Right lobe of liver (tissue), 6 donors: ENCODE measurements at regions not wholly inside any gene's neighbourhood (a gene's known extent, or its start where the extent isn't known, plus 50 kb on each side); places are given as distances from the start of the nearest gene placed in this dataset.
"Not testable (repeated sequence)": the region's sequence is repeated elsewhere in the genome, so short reads cannot be mapped to it uniquely, and the experiment has no call there.

Experiments
- ATAC-seq, 4 donors: fragments of 200-7000 bp; cut with Tn5 transposase; one replicate each; pipeline ENCODE4 v1.9.1; 2020; ENCODE audit warnings: mild to moderate bottlenecking in 4 of 4, moderate library complexity in 4 of 4
- DNase-seq, 3 donors: peaks; one replicate each; pipeline ENCODE4 v3.0.0-alpha.2; 2020
- H3K27ac ChIP-seq, 3 donors: fragments of 200-600 bp; one replicate each; pipeline ENCODE4 v1.8.0; 2022
- H3K27me3 ChIP-seq, 2 donors: fragments of 200-600 bp; one replicate each; pipeline ENCODE4 v1.8.0; 2022
- H3K36me3 ChIP-seq, 4 donors: fragments of 200-600 bp; sonication (generic) in 1 of 4; one replicate each; pipeline versions ENCODE4 v1.5.1 to v1.8.0; 2017 to 2022; ENCODE audit warnings: control low read depth in 1 of 4
- H3K4me1 ChIP-seq, 4 donors: fragments of 200-600 bp; sonication (generic) in 1 of 4; one replicate each; pipeline versions ENCODE4 v1.5.1 to v1.8.0; 2017 to 2022; ENCODE audit warnings: control low read depth in 1 of 4
- H3K4me3 ChIP-seq, 3 donors: fragments of 200-600 bp; one replicate each; pipeline ENCODE4 v1.8.0; 2022
- H3K9me3 ChIP-seq, 4 donors: fragments of 200-600 bp; sonication (generic) in 1 of 4; one replicate each; pipeline versions ENCODE4 v1.5.1 to v1.8.0; 2017 to 2022; ENCODE audit warnings: control low read depth in 1 of 4
- CTCF ChIP-seq, 4 donors: fragments of 200-600 bp in 3 of 4; fragments of 450-650 bp in 1 of 4; IDR thresholded peaks; one replicate each; pipeline versions ENCODE4 v1.5.1 to v1.8.0; 2016 to 2022; ENCODE audit warnings: antibody characterized with exemption in 4 of 4, mild to moderate bottlenecking in 2 of 4
- POLR2A ChIP-seq: fragments of 450-650 bp; IDR thresholded peaks from one replicate; pipeline ENCODE4 v1.6.1; 2017; ENCODE audit warnings: antibody characterized with exemption, mild to moderate bottlenecking
- WGBS: methylation state at CpG from one replicate; pipeline ENCODE4 v1.1.6; 2018; ENCODE audit warnings: low coverage, low lambda C conversion rate; ENCODE audit not compliant: insufficient coverage; ENCODE audit errors: missing lambda C conversion rate; 5-methylcytosine and 5-hydroxymethylcytosine counted together
- intact Hi-C, 2 donors: fragments of 100-400 bp; cut with DNase I; formaldehyde crosslinking; loops; one replicate each; pipeline versions ENCODE4 v1.11.2 to v1.14.1; 2022
- donor health status: DM: no; HTN: yes; CAD: no.
- donor health status: DM: no; HTN: no; CAD: no.
- donor health status: DM: no; HTN: no; CAD: no.
- donor health status: DM: no; HTN: yes; CAD: no.
- donor health status: DM: no; HTN: yes; CAD: no.

GRCh38 chr11:87722756-87723565, 452.3 kb downstream of the RAB38 start:
- ATAC-seq (peak; percentile 50 to 79 (median 64)), DNase-seq (peak in 1 of 3 donors; percentile 19)
- H3K4me1 ChIP-seq, result no peaks in the 10 kb centered on the region
- no peak overlapping the region for H3K27ac ChIP-seq
- intact Hi-C loops, result no loop called here
- WGBS, result 53% methylated on average over 9 of the region's 10 CpGs
- no peak overlapping the region for H3K4me3 ChIP-seq
- no peaks in the 10 kb centered on the region for H3K27me3 ChIP-seq
- H3K9me3 ChIP-seq, result no peaks in the 10 kb centered on the region
- H3K36me3 ChIP-seq, result no peaks in the 10 kb centered on the region
- peak; percentile 27 to 64 (median 60) for TF ChIP-seq CTCF (IDR thresholded peaks at IDR 0.05)
- TF ChIP-seq POLR2A, result no peak

GRCh38 chr11:87719326-87720073, 455.7 kb downstream of the RAB38 start:
- H3K4me1 ChIP-seq, result no peaks in the 10 kb centered on the region
- TF ChIP-seq CTCF (IDR thresholded peaks at IDR 0.05), result no peak
- no peak for TF ChIP-seq POLR2A
- H3K27me3 ChIP-seq, result no peaks in the 10 kb centered on the region
- H3K27ac ChIP-seq, result no peak overlapping the region
- 75% methylated on average over 4 of the region's 5 CpGs for WGBS
- DNase-seq, result no peak
- H3K9me3 ChIP-seq, result no peaks in the 10 kb centered on the region
- H3K4me3 ChIP-seq, result no peak overlapping the region
- intact Hi-C loops, result no loop called here
- no peak for ATAC-seq
- no peaks in the 10 kb centered on the region for H3K36me3 ChIP-seq

- intact Hi-C loops, result no loop called here
- no peak overlapping the region for H3K27ac ChIP-seq
- WGBS, result 31% methylated on average over 3 of the region's 3 CpGs
- no peaks in the 10 kb centered on the region for H3K4me1 ChIP-seq
- TF ChIP-seq CTCF (IDR thresholded peaks at IDR 0.05), result no peak
- TF ChIP-seq POLR2A, result no peak
- no peaks in the 10 kb centered on the region for H3K36me3 ChIP-seq
- no peaks in the 10 kb centered on the region for H3K9me3 ChIP-seq
- H3K4me3 ChIP-seq, result no peak overlapping the region
- ATAC-seq (no peak), DNase-seq (no peak)
- H3K27me3 ChIP-seq, result no peaks in the 10 kb centered on the region
Measured at GRCh38 chr11:87712802-87713202, 462.4 kb downstream of the RAB38 start.

- TF ChIP-seq CTCF (IDR thresholded peaks at IDR 0.05) (no peak), POLR2A (no peak)
- ATAC-seq, result no peak
- Histone ChIP-seq H3K27me3 (no peaks in the 10 kb centered on the region), H3K27ac (no peak overlapping the region), H3K4me1 (no peaks in the 10 kb centered on the region), H3K9me3 (no peaks in the 10 kb centered on the region), H3K36me3 (no peaks in the 10 kb centered on the region), H3K4me3 (no peak overlapping the region)
- intact Hi-C loops, result no loop called here
- no peak for DNase-seq
- 35% methylated on average over 3 of the region's 3 CpGs for WGBS
Measured at GRCh38 chr11:87712391-87712790, 462.9 kb downstream of the RAB38 start.

- H3K27ac ChIP-seq, intact Hi-C loops, H3K4me1 ChIP-seq, H3K27me3 ChIP-seq, H3K36me3 ChIP-seq, ATAC-seq, DNase-seq, H3K9me3 ChIP-seq, H3K4me3 ChIP-seq: not testable (repeated sequence)
- 93% methylated on average over 3 of the region's 12 CpGs for WGBS
Measured at GRCh38 chr11:87703589-87703988, 471.7 kb downstream of the RAB38 start.
